ENCODE measurements at regions not wholly inside any gene's neighbourhood (a gene's known extent, or its start where the extent isn't known, plus 50 kb on each side); places are given as distances from the start of the nearest gene placed in this dataset.

GRCh38 chr5:68711293-68712200 lies 382.3 kb upstream of the SLC30A5 start:
- peak; percentile 30 for DNase-seq (ENCODE audit: low spot score)

GRCh38 chr5:68714810-68715209 lies 379.0 kb upstream of the SLC30A5 start:
- DNase-seq (ENCODE audit: low spot score): no peak

- DNase-seq (ENCODE audit: low spot score): no peak
These were observed 372.8 kb upstream of the SLC30A5 start for GRCh38 chr5:68720884-68721610.

- DNase-seq (ENCODE audit: low spot score): no peak
These were observed 371.5 kb upstream of the SLC30A5 start for GRCh38 chr5:68722357-68722756.

GRCh38 chr5:68725905-68726683 lies 367.7 kb upstream of the SLC30A5 start:
- DNase-seq (ENCODE audit: low spot score): no peak

GRCh38 chr5:68727931-68728330 lies 365.9 kb upstream of the SLC30A5 start:
- no peak for DNase-seq (ENCODE audit: low spot score)

GRCh38 chr5:68729678-68730077 lies 364.1 kb upstream of the SLC30A5 start:
- DNase-seq (ENCODE audit: low spot score): peak; percentile 24

- DNase-seq (ENCODE audit: low spot score): peak; percentile 94
These were observed 363.4 kb upstream of the SLC30A5 start for GRCh38 chr5:68730220-68730978.

- no peak for DNase-seq (ENCODE audit: low spot score)
These were observed 362.7 kb upstream of the SLC30A5 start for GRCh38 chr5:68730979-68731654.

- no peak for DNase-seq (ENCODE audit: low spot score)
These were observed 361.6 kb upstream of the SLC30A5 start for GRCh38 chr5:68732251-68732650.

- DNase-seq (ENCODE audit: low spot score): no peak
These were observed 359.0 kb upstream of the SLC30A5 start for GRCh38 chr5:68734781-68735180.

GRCh38 chr5:68738236-68738635 lies 355.6 kb upstream of the SLC30A5 start:
- no peak for DNase-seq (ENCODE audit: low spot score)

- no peak for DNase-seq (ENCODE audit: low spot score)
These were observed 355.0 kb upstream of the SLC30A5 start for GRCh38 chr5:68738841-68739240.

GRCh38 chr5:68739752-68740151 lies 354.1 kb upstream of the SLC30A5 start:
- no peak for DNase-seq (ENCODE audit: low spot score)

GRCh38 chr5:68740226-68740910 lies 353.4 kb upstream of the SLC30A5 start:
- peak; percentile 64 for DNase-seq (ENCODE audit: low spot score)

GRCh38 chr5:68744206-68744605 lies 349.6 kb upstream of the SLC30A5 start:
- DNase-seq (ENCODE audit: low spot score): no peak

- DNase-seq (ENCODE audit: low spot score): peak; percentile 52
These were observed 348.4 kb upstream of the SLC30A5 start for GRCh38 chr5:68745448-68745847.

GRCh38 chr5:68746220-68746619 lies 347.6 kb upstream of the SLC30A5 start:
- DNase-seq (ENCODE audit: low spot score): no peak

- no peak for DNase-seq (ENCODE audit: low spot score)
These were observed 347.0 kb upstream of the SLC30A5 start for GRCh38 chr5:68746643-68747420.

- no peak for DNase-seq (ENCODE audit: low spot score)
These were observed 346.3 kb upstream of the SLC30A5 start for GRCh38 chr5:68747521-68747920.
